IMR-90 (cell line): ENCODE measurements at regions not wholly inside any gene's neighbourhood (a gene's known extent, or its start where the extent isn't known, plus 50 kb on each side); places are given as distances from the start of the nearest gene placed in this dataset.

Experiments
- ATAC-seq: fragments of 200-7000 bp; cut with Tn5 transposase; 2 replicates; pipeline ENCODE4 v1.9.1; 2020; ENCODE audit warnings: low read depth, mild to moderate bottlenecking, moderate library complexity
- BruUV-seq: library from RNA; stranded (reverse); fragments of 400-500 nt; replicated peaks from 2 replicates; lab custom pipeline; 2021; lab: Mats Ljungman, UMichigan
- CTCF ChIA-PET: fragments of 300-600 bp; formaldehyde crosslinking; extraction: SDS; loops from one replicate; lab custom pipeline; 2021; ENCODE audit warnings: antibody characterized with exemption; lab: Yijun Ruan, JAX
- POLR2A ChIA-PET: fragments of 300-600 bp; sonication (Branson Sonifier 250); formaldehyde crosslinking; loops from one replicate; lab custom pipeline; 2022; ENCODE audit warnings: antibody characterized with exemption; ENCODE audit not compliant: unreplicated experiment; lab: Charles Lee
- DNase-seq: peaks from one replicate; pipeline ENCODE4 v3.0.0; 2013
- H2AFZ ChIP-seq: replicated peaks from 2 replicates; pipeline ENCODE3; 2013; ENCODE audit warnings: low read length, mild to moderate bottlenecking; ENCODE audit not compliant: poor library complexity
- H2AK5ac ChIP-seq: 2 replicates; pipeline ENCODE4 v1.6.1; 2013; ENCODE audit warnings: low read depth, low read length, inconsistent platforms
- H2AK9ac ChIP-seq: replicated peaks from 2 replicates; pipeline ENCODE3; 2013; ENCODE audit warnings: mild to moderate bottlenecking, low read depth, low read length, moderate library complexity; ENCODE audit not compliant: poor library complexity
- H2BK120ac ChIP-seq: 2 replicates; pipeline ENCODE4 v1.6.1; 2013; ENCODE audit warnings: low read depth, low read length, inconsistent platforms
- H2BK15ac ChIP-seq: 3 replicates; pipeline ENCODE4 v1.6.1; 2013; ENCODE audit warnings: low read depth, low read length, inconsistent platforms
- H2BK20ac ChIP-seq: 2 replicates; pipeline ENCODE4 v1.6.1; 2013; ENCODE audit warnings: low read depth, mild to moderate bottlenecking, inconsistent platforms, low read length, moderate library complexity
- H2BK5ac ChIP-seq: 2 replicates; pipeline ENCODE4 v1.6.1; 2013; ENCODE audit warnings: mild to moderate bottlenecking, low read depth, low read length, inconsistent platforms; ENCODE audit not compliant: poor library complexity, severe bottlenecking
- H3K14ac ChIP-seq: replicated peaks from 2 replicates; pipeline ENCODE4 v1.6.1; 2013; ENCODE audit warnings: low read depth, low read length, inconsistent platforms
- H3K18ac ChIP-seq: 2 replicates; pipeline ENCODE4 v1.6.1; 2013; ENCODE audit warnings: low read depth, low read length, control low read depth
- H3K23ac ChIP-seq: 2 replicates; pipeline ENCODE4 v1.6.1; 2013; ENCODE audit warnings: low read depth, low read length, inconsistent platforms
- H3K27ac ChIP-seq: 2 replicates; pipeline ENCODE4 v1.5.1; 2013; ENCODE audit warnings: mild to moderate bottlenecking, control low read depth, low read length; ENCODE audit not compliant: insufficient read depth
- H3K27me3 ChIP-seq: 2 replicates; pipeline ENCODE4 v1.6.1; 2013; ENCODE audit warnings: low read length; ENCODE audit not compliant: control insufficient read depth, insufficient read depth
- H3K36me3 ChIP-seq: 2 replicates; pipeline ENCODE4 v1.6.1; 2013; ENCODE audit warnings: low read length, mixed read lengths; ENCODE audit not compliant: control insufficient read depth, insufficient read depth
- H3K4ac ChIP-seq: 2 replicates; pipeline ENCODE4 v1.6.1; 2013; ENCODE audit warnings: low read depth, low read length, inconsistent platforms
- H3K4me1 ChIP-seq: 2 replicates; pipeline ENCODE4 v1.6.1; 2013; ENCODE audit warnings: low read length, mixed read lengths; ENCODE audit not compliant: control insufficient read depth, insufficient read depth
- H3K4me2 ChIP-seq: 2 replicates; pipeline ENCODE4 v1.6.1; 2013; ENCODE audit warnings: low read depth, mild to moderate bottlenecking, control low read depth, low read length, moderate library complexity
- H3K4me3 ChIP-seq: 2 replicates; pipeline ENCODE4 v1.5.1; 2013; ENCODE audit warnings: low read depth, mild to moderate bottlenecking, control low read depth, low read length, moderate library complexity; ENCODE audit not compliant: insufficient read depth
- H3K56ac ChIP-seq: 2 replicates; pipeline ENCODE4 v1.6.1; 2013; ENCODE audit warnings: low read length, inconsistent platforms; ENCODE audit not compliant: insufficient read depth; ENCODE audit errors: extremely low read depth
- H3K79me1 ChIP-seq, 2 experiments: 2 replicates each; pipeline ENCODE4 v1.6.1; 2013; ENCODE audit warnings: low read length in 2 of 2, inconsistent platforms in 1 of 2, low read depth in 1 of 2
- H3K9ac ChIP-seq: 2 replicates; pipeline ENCODE4 v1.6.1; 2013; ENCODE audit warnings: low read depth, low read length, control low read depth
- H3K9me1 ChIP-seq: 2 replicates; pipeline ENCODE4 v1.6.1; 2013; ENCODE audit warnings: low read length, inconsistent platforms; ENCODE audit not compliant: insufficient read depth
- H3K9me3 ChIP-seq: 2 replicates; pipeline ENCODE4 v1.6.1; 2013; ENCODE audit warnings: low read length; ENCODE audit not compliant: control insufficient read depth, insufficient read depth
- H4K20me1 ChIP-seq: 2 replicates; pipeline ENCODE4 v1.6.1; 2013; ENCODE audit warnings: low read length, inconsistent platforms; ENCODE audit not compliant: insufficient read depth
- H4K5ac ChIP-seq: 2 replicates; pipeline ENCODE4 v1.6.1; 2013; ENCODE audit warnings: mild to moderate bottlenecking, low read depth, low read length, control low read depth
- H4K8ac ChIP-seq, 2 experiments: 2 replicates each; pipeline ENCODE4 v1.6.1; 2013; ENCODE audit warnings: low read depth in 2 of 2, low read length in 2 of 2, control low read depth in 1 of 2, inconsistent platforms in 1 of 2
- H4K91ac ChIP-seq: 2 replicates; pipeline ENCODE4 v1.6.1; 2013; ENCODE audit warnings: low read depth, low read length, inconsistent platforms; ENCODE audit not compliant: insufficient read depth
- ELK1 ChIP-seq: fragments of 150-350 bp; IDR thresholded peaks from 2 replicates; pipeline ENCODE4 v1.6.1; 2016; ENCODE audit warnings: low read depth, mild to moderate bottlenecking, low read length, moderate library complexity, borderline replicate concordance
- FOS ChIP-seq: fragments of 150-350 bp; IDR thresholded peaks from 2 replicates; pipeline ENCODE4 v1.6.1; 2016; ENCODE audit warnings: low read depth, low read length
- MAFK ChIP-seq: IDR thresholded peaks from 2 replicates; pipeline ENCODE4 v1.6.1; 2012; ENCODE audit warnings: low read depth, low read length, improper control_type of control experiment
- MAZ ChIP-seq: IDR thresholded peaks from 2 replicates; pipeline ENCODE4 v1.6.1; 2012; ENCODE audit warnings: low read depth, mild to moderate bottlenecking, low read length, improper control_type of control experiment, moderate library complexity, borderline replicate concordance
- RAD21 ChIP-seq: IDR thresholded peaks from 2 replicates; pipeline ENCODE4 v1.6.1; 2012; ENCODE audit warnings: low read length, improper control_type of control experiment
- RFX5 ChIP-seq: IDR thresholded peaks from 2 replicates; pipeline ENCODE4 v1.8.0; 2012; ENCODE audit warnings: low read depth, mild to moderate bottlenecking, low read length, moderate library complexity
- USF2 ChIP-seq: fragments of 150-350 bp; IDR thresholded peaks from 2 replicates; pipeline ENCODE4 v1.6.1; 2017; ENCODE audit warnings: mild to moderate bottlenecking, antibody characterized with exemption, low read length, low read depth
- WGBS, 2 experiments: methylation state at CpG; one replicate each; pipeline versions ENCODE4 v1.1.5 to v1.1.7; 2013; ENCODE audit warnings: missing lambda C conversion rate in 2 of 2; ENCODE audit not compliant: insufficient read length in 1 of 2; ENCODE audit errors: extremely low coverage in 2 of 2; 5-methylcytosine and 5-hydroxymethylcytosine counted together
- dilution Hi-C: fragments of 300-500 bp; cut with HindIII; formaldehyde crosslinking; loops from one replicate; pipeline ENCODE4 v1.14.3; 2018; ENCODE audit warnings: low sequenced_read_pairs; ENCODE audit not compliant: unreplicated experiment
- in situ Hi-C: fragments of 300-500 bp; cut with MboI; formaldehyde crosslinking; loops from 3 replicates; pipeline ENCODE4 v1.14.3; 2019; ENCODE audit warnings: low sequenced_read_pairs, inconsistent platforms, mixed read lengths
- intact Hi-C: fragments of 100-400 bp; cut with micrococcal nuclease; formaldehyde crosslinking; loops from 2 replicates; pipeline ENCODE4 v1.10.0; 2022
- TF ChIP-seq, protein P1 (sequence below): conservative IDR thresholded peaks from 2 replicates; pipeline ENCODE4 v1.5.1; 2012; ENCODE audit warnings: mild to moderate bottlenecking, low read depth, low read length, improper control_type of control experiment

DNA sequence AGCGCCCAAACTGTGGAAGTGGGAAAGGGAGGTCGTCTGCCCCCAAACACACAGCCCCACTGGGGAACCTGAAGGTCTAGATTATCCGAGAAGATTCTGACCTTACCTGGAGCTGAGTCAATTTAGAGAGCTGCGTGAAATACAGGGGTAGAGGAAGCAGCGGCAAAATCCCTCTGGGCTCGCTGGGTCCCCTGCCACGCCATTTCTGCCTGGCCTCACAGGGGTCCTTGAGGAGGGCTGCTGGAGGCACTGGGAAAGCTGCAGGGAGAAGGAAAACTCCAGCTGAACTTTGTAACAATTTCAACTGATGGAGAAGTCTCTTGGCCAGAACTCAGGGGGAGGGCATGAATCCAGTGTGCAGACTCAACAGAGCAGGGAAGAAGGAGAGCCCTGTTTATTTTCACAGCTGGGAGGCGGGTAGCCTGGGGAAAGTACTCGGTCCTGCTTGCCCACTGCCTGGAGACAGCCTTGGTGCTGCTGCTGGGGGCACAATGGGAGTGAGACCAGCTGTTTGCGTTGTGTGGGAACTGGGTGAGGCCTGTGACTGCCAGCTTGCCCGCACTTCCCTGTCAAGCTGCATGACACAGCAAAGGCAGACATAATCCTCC is 93.2 kb upstream of the MAPK10 start:
- Histone ChIP-seq H4K20me1 (no peaks in the 10 kb centered on the region), H3K23ac (no peak overlapping the region), H3K9me3 (no peaks in the 10 kb centered on the region), H3K14ac (0 out of 2 replicates have a peak overlapping the region, but pooled peaks have one; percentile 1), H2AFZ (peak overlapping the region; percentile 52), H4K8ac (peak overlapping the region; percentile 56 to 77; a peak in 3 of 4 replicates), H3K4me2 (peak overlapping the region; percentile 71), H2BK5ac (peak overlapping the region; percentile 48), H3K9ac (peak overlapping the region; percentile 73), H4K91ac (peak overlapping the region; percentile 23; the same call in 1 of the 2 replicates), H3K79me1 (no peaks in the 10 kb centered on the region), H2BK20ac (no peak overlapping the region), H2AK5ac (no peak overlapping the region), H4K5ac (peak overlapping the region; percentile 44), H3K4me3 (peak overlapping the region; percentile 53), H2BK15ac (no peak overlapping the region), H3K27ac (peak overlapping the region; percentile 89), H3K27me3 (no peaks in the 10 kb centered on the region), H2BK120ac (peak overlapping the region; percentile 57), H3K18ac (peak overlapping the region; percentile 39), H3K36me3 (no peaks in the 10 kb centered on the region), H3K4ac (peak overlapping the region; percentile 57), H3K9me1 (no peaks in the 10 kb centered on the region), H3K4me1 (peaks cover 9% of the 10 kb centered on the region), H3K56ac (no peak overlapping the region; the same call in 1 of the 2 replicates), H2AK9ac (no peak overlapping the region)
- ATAC-seq (peak; percentile 90), DNase-seq (peak; percentile 70)
- TF ChIP-seq MAZ (peak; percentile 57; the same call in 1 of the 2 replicates), FOS (no peak), RAD21 (no peak), USF2 (no peak), MAFK (no peak), RFX5 (no peak), ELK1 (no peak)
- TF ChIP-seq, protein P1, sequence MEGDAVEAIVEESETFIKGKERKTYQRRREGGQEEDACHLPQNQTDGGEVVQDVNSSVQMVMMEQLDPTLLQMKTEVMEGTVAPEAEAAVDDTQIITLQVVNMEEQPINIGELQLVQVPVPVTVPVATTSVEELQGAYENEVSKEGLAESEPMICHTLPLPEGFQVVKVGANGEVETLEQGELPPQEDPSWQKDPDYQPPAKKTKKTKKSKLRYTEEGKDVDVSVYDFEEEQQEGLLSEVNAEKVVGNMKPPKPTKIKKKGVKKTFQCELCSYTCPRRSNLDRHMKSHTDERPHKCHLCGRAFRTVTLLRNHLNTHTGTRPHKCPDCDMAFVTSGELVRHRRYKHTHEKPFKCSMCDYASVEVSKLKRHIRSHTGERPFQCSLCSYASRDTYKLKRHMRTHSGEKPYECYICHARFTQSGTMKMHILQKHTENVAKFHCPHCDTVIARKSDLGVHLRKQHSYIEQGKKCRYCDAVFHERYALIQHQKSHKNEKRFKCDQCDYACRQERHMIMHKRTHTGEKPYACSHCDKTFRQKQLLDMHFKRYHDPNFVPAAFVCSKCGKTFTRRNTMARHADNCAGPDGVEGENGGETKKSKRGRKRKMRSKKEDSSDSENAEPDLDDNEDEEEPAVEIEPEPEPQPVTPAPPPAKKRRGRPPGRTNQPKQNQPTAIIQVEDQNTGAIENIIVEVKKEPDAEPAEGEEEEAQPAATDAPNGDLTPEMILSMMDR, result no peak
- intact Hi-C loops, result no loop called here
- POLR2A ChIA-PET, result no interaction called here
- no TSS peak for BruUV-seq
- CTCF ChIA-PET, result interaction anchor here (0.9 kb wide), 1 partner anchor 17 kb away, joined by 3 read pairs; no protein-coding TSS in a partner anchor
- dilution Hi-C loops, result no loop called here
- in situ Hi-C loops, result no loop called here
- WGBS, 2 experiments, result 0% methylated on average over 1 of the region's 11 CpGs; no CpG with 5 or more reads in 1 of the 2 experiments
